RPMI8226 (cell line): ENCODE measurements at regions not wholly inside any gene's neighbourhood (a gene's known extent, or its start where the extent isn't known, plus 50 kb on each side); places are given as distances from the start of the nearest gene placed in this dataset.
"Not testable (repeated sequence)": the region's sequence is repeated elsewhere in the genome, so short reads cannot be mapped to it uniquely, and the experiment has no call there.

Source experiments
- DNase-seq: peaks from one replicate; pipeline ENCODE4 v3.0.0-alpha.2; 2015

DNA sequence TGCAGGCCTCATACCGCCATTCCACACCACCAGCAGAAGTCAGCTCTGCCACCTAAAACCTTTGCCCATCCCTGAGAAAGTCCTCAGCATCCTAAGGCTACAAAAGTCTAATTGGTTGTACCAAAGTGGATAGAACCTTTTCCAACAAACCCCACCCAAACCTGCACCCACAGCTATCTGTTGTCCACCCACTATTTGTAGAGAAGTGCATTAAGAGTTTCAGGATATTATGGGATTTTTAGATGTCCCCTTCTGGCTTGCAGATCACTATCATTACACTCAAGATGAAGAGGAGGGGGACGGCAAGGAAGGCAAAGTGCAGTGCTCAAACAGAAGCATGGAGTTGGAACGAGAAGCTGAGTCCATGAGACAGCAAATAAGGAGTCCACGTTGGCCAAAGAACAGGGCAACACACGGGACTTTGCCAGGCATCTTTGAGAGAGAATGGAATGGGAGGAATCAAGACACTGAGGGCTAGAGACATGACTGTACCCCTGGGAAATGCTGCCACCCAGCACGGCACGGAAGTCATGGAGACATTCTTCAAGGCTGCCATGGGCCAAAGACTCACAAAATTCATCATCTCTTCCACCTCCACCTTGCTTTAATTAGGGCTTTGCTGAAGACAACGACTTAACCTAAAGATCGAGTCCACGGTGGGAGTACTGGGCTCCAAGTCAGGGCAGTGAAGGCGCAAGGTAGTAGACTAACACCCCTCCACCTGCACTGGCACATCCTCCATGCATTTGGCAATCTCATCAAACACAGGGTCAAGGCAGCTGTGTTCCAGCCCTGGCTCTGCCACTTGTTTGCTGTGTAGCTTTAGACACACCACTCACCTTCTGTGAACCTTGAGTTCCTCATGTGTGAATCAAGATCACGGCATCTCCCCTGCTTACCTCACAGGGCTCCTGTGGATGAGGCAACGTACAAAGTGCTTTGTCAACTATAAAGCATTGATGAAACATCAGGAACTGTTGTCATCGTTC, 112.9 kb upstream of the TMEM45B start:
- DNase-seq, result no peak

DNA sequence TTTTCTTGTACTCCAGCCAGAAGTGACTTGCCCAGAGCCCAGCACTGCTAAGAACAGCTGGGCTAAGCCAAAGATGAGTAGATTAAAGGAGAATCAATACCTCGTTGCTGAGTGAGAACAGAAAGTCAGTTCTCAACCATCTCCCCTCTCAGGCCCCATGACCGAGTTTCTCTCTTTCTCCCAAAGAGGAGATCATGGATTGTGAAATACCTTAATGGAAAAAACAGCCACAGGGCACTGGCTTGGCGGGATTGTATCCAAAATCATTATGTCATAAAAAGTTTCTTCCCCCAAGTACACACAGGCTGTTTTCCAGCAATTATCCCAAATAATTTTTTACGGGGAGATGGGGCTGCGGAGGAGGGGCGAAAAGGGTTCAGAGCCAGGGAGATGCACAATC, 111.8 kb upstream of the TMEM45B start:
- no peak for DNase-seq

DNA sequence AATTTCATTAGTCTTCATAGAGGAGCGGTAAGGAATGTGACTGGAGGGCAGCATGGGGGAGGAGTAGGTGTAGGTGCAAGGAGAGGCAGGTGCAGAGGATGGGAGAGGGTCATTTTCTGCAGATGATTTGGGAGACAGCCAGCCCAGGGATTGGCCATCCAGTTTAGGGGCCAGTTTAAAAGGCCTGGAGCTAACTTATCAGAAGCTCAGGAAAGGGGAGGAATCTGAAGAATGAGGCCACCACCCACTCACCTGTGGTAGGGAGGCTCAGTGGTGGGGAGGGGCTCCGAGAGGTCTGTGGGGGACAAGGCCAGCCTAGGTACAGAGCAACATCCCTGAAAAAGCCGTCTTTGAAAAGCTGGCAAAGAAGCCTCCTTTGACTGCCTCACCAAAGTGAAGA, 110.8 kb upstream of the TMEM45B start:
- DNase-seq, result no peak

DNA sequence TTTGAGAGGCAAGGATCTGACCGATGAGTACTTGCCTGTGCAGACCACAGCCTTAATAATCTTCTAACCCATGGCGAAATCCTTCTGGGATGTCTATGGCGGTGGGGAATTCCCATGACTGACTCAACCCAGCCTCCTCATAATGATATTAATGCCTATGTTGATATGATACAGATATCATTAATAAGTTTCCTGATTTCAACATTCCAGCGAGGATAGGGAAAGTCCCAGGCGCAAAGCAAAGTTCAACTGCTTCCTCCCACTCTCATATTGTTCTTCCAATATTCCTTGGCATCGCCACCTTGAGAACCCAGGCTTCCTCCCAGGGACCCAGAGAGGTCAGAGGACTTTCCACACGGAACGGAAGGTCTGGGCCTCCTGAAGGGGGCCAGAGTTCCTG, 110.3 kb upstream of the TMEM45B start:
- DNase-seq, result no peak

DNA sequence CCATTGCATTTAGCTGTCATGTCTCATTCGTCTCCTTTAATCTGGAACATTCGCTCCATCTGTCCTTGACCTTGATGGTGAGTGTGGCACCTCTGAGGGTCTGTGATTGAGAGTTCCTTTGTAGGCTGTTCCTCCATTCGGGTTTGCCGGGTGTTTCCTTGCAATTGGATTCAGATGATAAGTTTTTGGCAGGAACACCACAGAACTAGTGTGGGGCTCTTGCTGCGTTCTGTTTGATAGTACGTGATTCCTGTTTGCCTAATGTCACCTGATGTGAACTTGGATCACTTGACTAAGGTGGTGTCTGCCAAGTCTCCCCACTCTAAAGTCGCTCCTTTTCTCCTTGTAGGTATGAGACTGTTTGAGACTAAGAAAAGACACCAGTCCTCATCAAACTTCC, 109.7 kb upstream of the TMEM45B start:
- no peak for DNase-seq

DNA sequence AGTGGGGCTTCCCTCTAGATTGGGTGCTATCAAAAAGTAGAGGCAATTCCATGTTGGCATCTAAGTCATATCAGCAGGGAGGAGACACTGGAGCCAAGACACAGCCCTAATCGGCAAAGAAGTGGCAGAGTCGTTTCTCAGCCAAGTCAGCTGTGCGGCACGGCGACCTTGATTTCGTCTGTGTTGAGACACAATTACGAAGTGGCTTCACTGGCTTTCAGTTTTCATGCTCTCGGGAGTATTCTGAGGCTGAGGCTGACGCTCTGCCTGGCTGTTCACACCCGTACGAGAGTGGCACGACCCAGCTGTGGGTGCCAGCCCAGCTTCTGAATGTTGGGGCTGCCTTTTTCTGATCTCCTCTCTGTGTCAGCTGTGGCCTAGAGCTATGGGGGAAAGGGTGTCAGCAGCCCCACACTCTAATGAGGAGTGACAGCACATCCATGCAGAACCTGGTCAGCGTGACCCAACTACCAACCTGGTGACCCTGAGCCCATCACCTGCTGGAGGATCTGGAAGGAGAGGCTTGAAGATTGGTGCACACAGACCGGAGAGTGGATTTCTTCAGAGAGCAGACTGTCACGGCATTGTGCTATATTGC, 105.7 kb upstream of the TMEM45B start:
- DNase-seq, result no peak

DNA sequence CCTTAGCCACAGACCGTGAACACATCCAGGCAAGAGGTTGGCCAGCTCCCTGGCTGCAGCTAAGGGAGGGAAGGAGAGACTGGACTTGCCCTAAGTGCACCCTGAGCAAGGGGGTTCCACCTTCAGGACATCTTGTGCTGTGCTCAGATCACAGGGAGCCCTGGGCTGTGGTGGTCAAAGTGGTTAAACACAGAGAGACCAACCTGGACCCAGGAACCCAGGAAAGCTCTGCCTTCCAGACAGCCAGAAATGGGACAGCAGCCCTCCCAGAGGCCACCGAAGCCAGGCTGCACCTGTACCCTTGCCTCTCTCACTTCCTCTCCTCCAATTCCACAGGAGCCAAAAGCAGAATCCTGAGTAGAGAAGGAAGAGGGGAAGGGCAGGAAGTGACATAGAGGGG, 105.2 kb upstream of the TMEM45B start:
- DNase-seq, result no peak

DNA sequence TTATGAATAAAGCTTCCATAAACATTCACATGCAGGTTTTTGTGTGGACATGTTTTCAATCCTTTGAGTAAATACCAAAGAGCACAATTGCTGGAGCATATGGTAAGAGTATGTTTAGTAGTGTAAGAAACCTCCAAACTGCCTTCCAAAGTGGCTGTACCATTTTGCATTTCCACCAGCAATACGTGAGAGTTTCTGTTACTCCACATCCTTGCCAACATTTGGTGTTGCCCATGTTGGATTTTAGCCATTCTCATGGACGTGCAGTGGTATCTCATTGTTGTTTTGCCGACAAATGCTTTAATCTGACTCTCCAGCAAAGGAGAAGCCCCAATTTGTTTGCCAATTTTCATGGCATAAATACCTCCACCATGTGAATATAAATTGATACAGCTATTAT, 103.9 kb upstream of the TMEM45B start:
- no peak for DNase-seq

DNA sequence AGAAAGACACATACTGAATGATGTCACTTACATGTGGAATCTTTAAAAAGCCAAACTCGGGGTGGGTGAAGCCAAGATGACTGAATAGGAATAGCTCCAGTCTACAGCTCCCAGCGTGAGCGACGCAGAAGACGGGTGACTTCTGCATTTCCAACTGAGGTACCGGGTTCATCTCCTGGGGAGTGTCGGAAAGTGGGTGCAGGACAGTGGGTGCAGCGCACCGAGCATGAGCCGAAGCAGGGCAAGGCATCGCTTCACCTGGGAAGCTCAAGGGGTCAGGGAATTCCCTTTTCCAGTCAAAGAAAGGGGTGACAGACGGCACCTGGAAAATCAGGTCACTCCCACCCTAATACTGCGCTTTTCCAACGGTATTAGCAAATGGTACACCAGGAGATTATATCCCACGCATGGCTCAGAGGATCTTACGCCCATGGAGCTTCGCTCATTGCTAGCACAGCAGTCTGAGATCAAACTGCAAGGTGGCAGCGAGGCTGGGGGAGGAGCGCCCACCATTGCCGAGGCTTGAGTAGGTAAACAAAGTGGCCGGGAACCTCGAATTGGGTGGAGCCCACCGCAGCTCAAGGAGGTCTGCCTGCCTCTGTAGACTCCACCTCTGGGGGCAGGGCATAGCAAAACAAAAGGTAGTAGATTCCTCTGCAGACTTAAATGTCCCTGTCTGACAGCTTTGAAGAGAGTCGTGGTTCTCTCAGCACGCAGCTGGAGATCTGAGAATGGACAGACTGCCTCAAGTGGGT, 103.0 kb upstream of the TMEM45B start:
- not testable (repeated sequence) for DNase-seq

DNA sequence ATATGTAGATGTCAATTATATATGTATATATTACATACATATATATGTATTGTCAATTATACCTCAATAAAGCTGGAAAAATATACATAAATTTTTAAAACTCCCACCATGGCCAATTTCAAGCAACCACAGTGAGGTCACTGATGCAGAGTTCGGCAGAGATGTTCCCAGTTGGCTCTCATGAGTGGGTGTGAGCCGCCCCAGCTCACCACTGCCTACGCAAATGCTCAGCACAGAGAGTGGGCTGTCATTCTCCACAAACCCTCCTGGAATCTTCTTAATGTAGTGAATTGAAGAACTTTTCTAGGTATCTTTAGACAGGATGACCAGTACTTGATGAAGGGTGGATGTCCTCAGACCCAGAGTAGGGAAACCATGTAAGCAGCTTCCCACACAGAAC, 96.6 kb upstream of the TMEM45B start:
- no peak for DNase-seq

DNA sequence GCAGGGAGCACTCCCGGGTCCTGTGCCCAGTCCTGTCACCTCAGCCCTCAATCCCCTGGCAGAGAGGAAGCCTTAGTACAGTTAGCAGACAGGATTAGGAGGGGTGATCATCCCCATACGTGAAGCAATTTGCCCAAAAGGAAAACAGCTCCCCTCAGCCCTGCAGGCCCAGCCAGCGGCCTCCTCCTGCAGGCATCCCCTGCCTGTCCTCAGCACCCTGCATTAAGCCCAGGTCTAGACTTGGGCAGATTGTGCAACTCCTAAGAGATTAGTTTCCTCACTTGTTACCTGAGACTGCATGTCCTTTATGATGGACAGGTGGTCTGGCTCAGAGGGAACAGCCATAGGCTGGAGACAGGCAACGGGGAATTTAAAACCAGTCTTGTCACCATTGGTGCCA, 95.5 kb upstream of the TMEM45B start:
- DNase-seq, result no peak

DNA sequence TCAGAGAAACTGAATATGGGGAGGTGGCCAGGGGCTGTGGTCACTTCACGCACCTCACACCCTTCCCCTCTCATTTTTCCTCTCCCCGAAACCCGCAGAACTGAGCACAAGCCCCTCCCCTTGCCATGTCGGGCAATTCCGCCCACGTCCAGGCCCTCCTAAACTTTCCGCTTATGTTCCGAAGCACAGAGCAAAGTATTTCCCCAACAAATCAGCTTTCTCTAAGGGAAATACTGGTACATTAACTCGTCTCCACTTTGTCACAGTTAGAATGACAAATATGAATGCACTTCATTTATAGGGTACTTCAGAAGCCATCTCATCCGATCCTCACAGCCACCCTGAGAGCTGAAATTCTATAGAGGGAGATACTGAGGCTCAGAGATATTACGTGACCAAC, 94.7 kb upstream of the TMEM45B start:
- no peak for DNase-seq

DNA sequence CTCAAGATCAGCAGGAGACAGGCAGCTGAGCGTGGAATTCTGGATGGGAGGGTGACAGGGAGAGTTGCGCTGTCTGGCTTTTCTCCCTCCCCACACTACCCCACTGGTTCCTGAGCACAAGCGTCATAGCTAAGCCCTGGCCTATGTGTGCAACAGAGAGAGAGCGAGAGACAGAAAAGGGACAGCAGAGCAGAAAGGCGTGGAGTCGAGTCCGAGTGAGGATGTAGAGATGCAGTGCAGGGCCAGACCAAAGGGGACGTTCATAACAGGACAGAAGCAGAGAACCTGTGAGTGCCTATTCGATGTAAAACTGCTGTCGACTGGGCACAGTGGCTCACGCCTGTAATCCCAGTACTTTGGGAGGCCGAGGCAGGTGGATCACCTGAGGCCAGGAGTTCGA, 94.0 kb upstream of the TMEM45B start:
- DNase-seq, result no peak

DNA sequence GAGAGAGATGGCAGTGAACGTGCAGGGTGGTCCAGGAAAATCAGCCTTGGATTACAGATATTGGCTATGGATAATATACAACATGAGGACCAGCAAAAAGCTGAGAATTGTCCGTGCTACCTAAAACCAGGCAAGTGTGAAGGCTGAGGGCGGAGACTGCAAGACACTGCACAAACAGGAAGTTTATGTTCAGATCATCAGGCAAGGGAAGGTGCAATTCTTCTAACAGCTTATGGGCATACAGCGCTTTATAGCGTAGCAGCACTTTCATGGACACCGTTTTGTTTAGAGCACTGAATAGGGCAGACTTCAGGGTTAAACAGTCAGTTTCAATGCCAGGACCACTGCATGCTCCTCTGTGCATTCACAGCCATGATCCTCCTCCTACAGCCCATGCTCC, 93.1 kb upstream of the TMEM45B start:
- no peak for DNase-seq

DNA sequence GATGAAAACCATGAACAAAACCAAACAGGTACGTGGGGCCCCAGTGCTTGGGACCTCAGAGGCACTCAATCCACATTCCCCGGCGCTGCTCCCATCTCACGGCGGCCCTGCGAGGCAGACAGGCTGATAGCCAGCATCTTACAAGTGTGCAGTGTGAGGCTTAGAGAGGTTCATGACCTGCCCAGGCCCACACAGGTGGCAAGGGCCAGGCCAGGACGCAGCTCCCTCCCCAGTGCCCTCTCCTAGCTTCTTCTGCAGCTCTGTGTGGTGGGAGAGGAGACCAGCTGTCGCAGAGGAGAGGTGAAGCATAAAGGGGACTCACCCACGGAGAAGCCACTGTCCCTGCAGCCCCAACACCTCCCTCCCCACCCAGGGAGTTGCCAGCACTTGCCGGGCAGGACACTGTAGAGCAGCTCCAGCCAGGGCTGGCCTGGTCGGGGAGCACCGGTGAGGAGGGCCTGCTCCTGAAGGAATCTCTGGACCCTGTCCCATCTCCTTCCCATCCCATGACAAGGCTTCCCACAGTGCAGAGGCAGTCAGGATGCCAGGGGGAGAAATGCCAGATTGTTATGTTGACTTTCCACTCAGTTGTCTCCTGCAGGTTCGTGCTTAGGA, 92.4 kb upstream of the TMEM45B start:
- DNase-seq, result no peak

DNA sequence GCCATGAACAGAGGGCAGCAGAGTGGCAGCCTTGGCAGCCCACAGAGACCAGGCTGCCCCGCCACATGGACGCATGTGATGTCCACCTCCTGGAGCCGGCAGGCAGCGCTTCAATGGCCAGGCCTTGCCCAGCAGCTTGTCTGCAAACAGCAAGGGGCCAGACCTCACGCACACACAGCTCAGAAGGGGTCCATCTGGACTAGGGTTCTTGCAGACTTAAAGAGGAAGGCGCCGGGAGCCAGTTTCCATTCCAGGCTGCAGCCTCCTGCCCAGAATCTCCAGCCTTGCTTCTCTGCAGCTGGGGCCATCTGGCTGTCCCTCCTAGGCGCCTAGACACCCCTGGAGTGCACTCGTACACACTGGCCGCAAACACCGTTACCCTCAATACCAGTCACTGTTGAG, 91.9 kb upstream of the TMEM45B start:
- DNase-seq, result no peak

DNA sequence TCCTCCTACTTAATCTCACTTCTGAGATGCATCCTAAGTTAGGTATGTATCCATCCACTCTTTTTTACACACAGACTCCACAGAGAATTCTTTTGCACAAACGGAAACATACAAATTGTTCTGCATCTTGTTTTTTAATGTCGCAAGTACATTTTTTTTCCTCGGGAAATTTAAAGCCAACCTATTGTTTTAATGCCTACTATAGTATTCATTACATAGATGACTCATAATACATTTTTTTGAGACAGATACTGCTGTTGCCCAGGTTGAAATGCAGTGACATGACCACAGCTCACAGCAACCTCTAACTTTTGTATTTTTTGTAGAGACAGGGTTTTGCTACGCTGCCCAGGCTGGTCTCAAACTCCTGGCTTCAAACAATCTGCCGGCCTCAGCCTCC, 90.8 kb upstream of the TMEM45B start:
- no peak for DNase-seq

DNA sequence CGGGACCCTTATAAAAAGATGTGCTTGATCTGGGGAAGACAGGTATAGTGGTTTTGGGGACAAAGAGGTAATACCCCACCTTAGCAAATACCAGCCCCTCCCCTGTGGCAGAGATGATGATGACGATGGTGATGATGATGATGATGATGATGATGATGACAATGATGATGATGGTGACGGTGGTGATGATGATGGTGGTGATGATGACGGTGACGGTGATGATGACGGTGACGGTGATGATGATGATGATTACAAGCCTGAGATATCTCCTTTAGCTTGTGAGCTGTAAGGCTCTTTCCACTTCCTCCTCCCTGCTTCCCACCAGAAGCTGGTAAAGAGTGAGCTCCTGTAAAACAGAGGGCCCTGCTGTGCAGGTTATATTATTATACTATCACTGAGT, 89.5 kb upstream of the TMEM45B start:
- DNase-seq, result no peak

DNA sequence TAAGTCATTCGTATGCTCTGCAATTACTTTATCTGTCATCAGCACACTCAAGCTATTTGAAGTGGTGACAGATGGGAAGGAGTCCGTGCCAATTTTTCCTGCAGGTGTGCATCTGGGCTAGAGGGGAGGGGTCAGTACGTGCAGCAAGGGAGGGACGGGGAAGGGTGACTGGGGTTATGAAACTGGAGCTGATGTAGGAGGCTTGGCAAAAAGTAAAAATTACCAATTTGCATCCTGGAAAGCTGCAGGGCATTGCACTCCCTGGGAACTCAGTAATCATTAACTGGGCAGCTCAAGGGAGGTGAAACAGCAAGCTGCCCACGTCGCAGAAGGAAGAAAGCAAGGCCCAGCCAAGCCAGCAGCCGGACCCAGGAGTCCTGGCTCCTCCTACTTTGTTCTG, 87.1 kb upstream of the TMEM45B start:
- DNase-seq, result peak; percentile 57

DNA sequence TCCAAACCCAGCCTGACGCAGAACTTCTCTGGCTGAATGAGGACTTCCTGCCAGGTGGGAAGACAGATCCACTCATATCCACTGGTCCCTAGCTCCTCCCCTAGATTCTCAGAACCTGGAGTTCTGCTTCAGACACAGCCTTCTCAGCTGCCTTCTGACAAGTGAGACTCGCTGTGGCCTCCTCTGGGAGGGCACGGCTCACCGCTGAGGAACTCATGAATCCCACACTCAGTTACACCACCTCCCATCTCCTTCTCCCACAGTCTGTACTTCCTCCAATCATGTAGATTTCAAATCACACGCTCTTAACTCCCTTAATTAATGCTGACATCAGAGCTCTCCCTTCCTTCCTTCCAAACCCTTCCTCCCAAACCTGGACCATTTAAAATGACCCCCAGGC, 86.4 kb upstream of the TMEM45B start:
- DNase-seq, result no peak

DNA sequence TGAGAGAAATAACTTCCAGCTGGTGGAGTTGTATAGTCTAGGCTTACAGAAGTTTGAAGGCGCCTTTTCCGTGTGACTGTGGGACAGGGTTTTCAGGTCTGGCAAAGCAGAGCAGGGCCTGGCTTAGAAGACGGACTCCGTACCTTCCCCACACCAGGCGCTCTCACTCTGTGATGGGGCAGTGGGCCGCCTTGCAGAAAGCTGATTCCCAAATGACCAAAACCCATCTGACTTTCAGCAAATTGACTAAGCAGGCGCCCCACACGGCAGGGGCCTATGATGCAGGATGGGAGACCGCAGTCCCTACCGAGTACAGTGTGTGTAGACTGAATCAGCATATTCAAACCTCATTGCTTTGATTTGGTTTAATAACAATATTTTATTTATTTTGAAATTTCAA, 85.8 kb upstream of the TMEM45B start:
- DNase-seq, result no peak

DNA sequence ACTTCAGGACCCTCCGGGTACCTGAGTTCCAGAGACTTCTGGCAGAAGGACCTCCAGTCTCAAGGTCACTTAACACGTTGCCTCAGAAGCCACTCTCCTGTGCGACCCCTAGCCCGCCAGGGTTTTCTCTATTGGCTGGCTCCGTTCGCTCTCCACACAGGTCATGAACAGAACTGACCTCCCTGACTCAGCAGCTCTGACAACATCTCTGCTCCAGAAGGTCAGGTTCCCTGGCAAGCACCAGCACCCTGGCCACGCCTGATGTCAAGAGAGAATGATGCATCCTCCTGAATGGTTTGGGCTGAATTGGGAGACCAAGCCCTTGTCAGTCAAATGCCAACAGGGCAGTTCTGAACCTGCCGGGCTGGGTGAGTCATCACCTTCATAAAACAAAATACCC, 84.3 kb upstream of the TMEM45B start:
- no peak for DNase-seq

DNA sequence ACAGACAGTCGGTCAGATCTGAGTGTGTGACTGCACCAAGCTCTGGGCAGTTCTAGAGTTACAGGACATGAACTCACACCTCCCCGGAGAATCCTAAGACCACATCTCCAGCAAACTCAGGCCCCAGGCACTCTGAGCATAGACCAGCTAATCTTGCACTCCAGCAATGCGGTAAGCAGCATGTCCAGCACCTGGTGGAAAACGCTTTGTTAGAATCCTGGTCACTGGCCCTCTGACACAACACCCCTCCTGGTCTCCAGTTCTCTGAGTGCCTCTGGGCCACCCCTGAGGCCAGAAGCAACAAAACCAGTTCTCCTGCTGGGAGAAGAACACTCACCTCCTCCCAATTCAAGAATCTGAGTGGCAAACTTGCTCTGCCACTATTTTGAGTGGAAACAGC, 82.7 kb upstream of the TMEM45B start:
- no peak for DNase-seq
